Activated CD4-positive, alpha-beta T cell treated with anti-CD3 and anti-CD28 coated beads for 36 hours (primary cell): ENCODE measurements at regions not wholly inside any gene's neighbourhood (a gene's known extent, or its start where the extent isn't known, plus 50 kb on each side); places are given as distances from the start of the nearest gene placed in this dataset.
"Not testable (repeated sequence)": the region's sequence is repeated elsewhere in the genome, so short reads cannot be mapped to it uniquely, and the experiment has no call there.

Experiments
- ATAC-seq: fragments of 200-7000 bp; cut with Tn5 transposase; one replicate; pipeline ENCODE4 v1.10.0; 2021; ENCODE audit warnings: mild to moderate bottlenecking, moderate library complexity
- CTCF ChIA-PET: fragments of 350-600 bp; sonication (Branson Sonifier 250); formaldehyde crosslinking; loops from one replicate; lab custom pipeline; 2021; ENCODE audit warnings: antibody characterized with exemption; lab: Charles Lee
- POLR2A ChIA-PET: fragments of 350-600 bp; sonication (Branson Sonifier 250); formaldehyde crosslinking; loops from one replicate; lab custom pipeline; 2021; ENCODE audit warnings: antibody characterized with exemption, inconsistent platforms; lab: Charles Lee
- DNase-seq: peaks from one replicate; pipeline ENCODE4 v3.0.0-alpha.2; 2020
- H3K27ac Mint-ChIP-seq: one replicate; pipeline ENCODE4 v1.8.0; 2021; ENCODE audit warnings: mixed read lengths
- H3K27me3 Mint-ChIP-seq: one replicate; pipeline ENCODE4 v1.8.0; 2021; ENCODE audit warnings: mixed read lengths
- H3K36me3 Mint-ChIP-seq: one replicate; pipeline ENCODE4 v1.8.0; 2021; ENCODE audit warnings: low read depth, mixed read lengths
- H3K4me1 Mint-ChIP-seq: one replicate; pipeline ENCODE4 v1.8.0; 2021; ENCODE audit warnings: mixed read lengths
- H3K4me3 Mint-ChIP-seq: one replicate; pipeline ENCODE4 v1.8.0; 2021; ENCODE audit warnings: mild to moderate bottlenecking, moderate library complexity, mixed read lengths
- H3K9me3 Mint-ChIP-seq: one replicate; pipeline ENCODE4 v1.8.0; 2021; ENCODE audit warnings: low read depth, mixed read lengths
- intact Hi-C, 2 experiments: fragments of 100-400 bp; cut with DNase I in 1 of 2; cut with micrococcal nuclease in 1 of 2; formaldehyde crosslinking; loops; one replicate each; pipeline versions ENCODE4 v1.14.2 to v1.15.1; 2022 to 2024; cut with DNase I, micrococcal nuclease

DNA sequence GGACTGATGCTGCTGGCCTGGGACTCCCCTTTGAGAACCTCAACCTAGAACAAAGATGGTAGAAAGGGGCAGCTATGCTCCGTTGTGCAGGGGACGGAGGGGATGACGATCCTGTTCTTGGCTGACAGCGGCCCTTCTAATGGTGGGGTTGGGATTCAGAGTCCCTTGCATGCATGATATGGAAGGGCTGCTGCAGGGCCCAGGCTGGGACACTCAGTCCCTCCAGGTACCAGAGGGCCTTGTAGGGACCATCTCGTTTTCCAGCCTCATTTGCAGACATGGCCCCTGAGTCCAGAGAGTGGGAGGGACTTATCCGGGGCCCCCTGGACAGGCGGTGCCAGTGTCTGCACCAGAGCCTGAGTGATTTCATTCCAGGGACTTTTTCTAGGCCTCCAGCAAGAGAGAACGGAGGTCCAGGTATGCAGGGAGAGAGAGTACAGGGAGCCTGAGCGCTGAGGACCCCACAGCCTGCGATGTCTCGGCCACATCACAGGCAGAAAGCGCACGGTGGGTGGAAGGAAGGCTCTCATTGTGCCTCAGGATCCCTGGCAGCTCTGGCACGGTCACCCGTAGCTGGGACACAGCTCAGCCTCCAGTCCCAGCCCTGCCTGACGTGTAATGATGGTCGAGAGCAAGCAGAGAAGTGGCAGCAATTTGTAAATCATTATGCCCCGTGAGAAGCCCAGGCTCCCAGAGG is 860.8 kb downstream of the TBC1D22A start:
- POLR2A ChIA-PET = no interaction called here
- intact Hi-C loops = no loop called here
- Mint-ChIP-seq H3K36me3 (no peaks in the 10 kb centered on the region), H3K9me3 (no peaks in the 10 kb centered on the region), H3K4me3 (no peak overlapping the region), H3K27me3 (peaks cover 4% of the 10 kb centered on the region), H3K4me1 (no peaks in the 10 kb centered on the region), H3K27ac (no peak overlapping the region)
- CTCF ChIA-PET = no interaction called here
- no peak for DNase-seq
- ATAC-seq = no peak

- Mint-ChIP-seq H3K4me3 (no peak overlapping the region), H3K9me3 (no peaks in the 10 kb centered on the region), H3K36me3 (no peaks in the 10 kb centered on the region), H3K27ac (no peak overlapping the region), H3K4me1 (no peaks in the 10 kb centered on the region), H3K27me3 (peaks cover 4% of the 10 kb centered on the region)
- DNase-seq (no peak), ATAC-seq (no peak)
- CTCF ChIA-PET = no interaction called here
- intact Hi-C loops = no loop called here
- POLR2A ChIA-PET = no interaction called here
Observed at GRCh38 chr22:47622541-47622940, 860.1 kb downstream of the TBC1D22A start.

DNA sequence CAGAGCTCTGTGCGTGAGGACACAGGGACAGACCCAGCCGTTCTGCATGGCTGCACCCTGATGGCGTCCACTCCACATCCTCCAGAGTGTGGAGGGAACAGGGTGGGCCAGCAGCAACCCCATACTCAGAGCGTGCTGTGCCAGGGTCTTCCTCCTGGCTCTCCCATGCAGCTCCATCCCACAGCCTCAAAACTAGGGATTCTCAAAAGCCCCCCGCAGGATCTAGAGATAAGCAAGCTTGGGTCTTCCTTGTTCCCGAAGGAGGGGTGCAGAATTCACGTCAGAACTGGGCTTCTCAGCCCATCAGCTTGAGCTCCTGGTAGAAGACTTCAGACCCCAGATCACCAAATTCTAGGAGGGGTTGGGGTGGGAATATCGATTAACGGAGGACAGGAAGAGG is 858.8 kb downstream of the TBC1D22A start:
- no peaks in the 10 kb centered on the region for H3K36me3 Mint-ChIP-seq
- POLR2A ChIA-PET = no interaction called here
- ATAC-seq (no peak), DNase-seq (no peak)
- intact Hi-C loops = no loop called here
- peaks cover 6% of the 10 kb centered on the region for H3K27me3 Mint-ChIP-seq
- CTCF ChIA-PET = no interaction called here
- H3K4me3 Mint-ChIP-seq = no peak overlapping the region
- no peaks in the 10 kb centered on the region for H3K4me1 Mint-ChIP-seq
- no peaks in the 10 kb centered on the region for H3K9me3 Mint-ChIP-seq
- H3K27ac Mint-ChIP-seq = no peak overlapping the region

GRCh38 chr22:47620391-47620790 is 857.9 kb downstream of the TBC1D22A start:
- intact Hi-C loops = no loop called here
- Mint-ChIP-seq H3K4me3 (no peak overlapping the region), H3K9me3 (no peaks in the 10 kb centered on the region), H3K4me1 (no peaks in the 10 kb centered on the region), H3K27ac (no peak overlapping the region), H3K27me3 (peaks cover 6% of the 10 kb centered on the region), H3K36me3 (no peaks in the 10 kb centered on the region)
- ATAC-seq = no peak
- CTCF ChIA-PET = no interaction called here
- DNase-seq = no peak
- POLR2A ChIA-PET = no interaction called here

DNA sequence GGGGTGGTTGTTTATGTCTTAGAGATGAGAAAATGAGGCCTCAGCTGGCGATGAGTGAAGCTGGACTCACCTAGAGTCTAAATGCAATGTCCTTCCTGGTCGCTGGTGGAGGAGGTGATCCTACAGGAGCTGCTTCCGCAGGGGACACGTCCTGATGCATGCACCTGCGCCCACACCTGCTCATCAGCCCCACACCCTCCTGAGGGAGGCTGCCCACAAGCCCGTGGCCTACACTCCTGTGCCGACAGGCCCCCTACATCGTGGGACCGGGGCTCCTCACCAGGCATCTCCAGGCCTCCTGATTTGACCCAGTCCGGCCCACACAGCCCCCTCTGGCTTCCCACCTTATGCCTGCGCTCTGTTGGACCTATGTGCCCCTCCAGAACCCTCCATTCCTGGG is 857.2 kb downstream of the TBC1D22A start:
- Mint-ChIP-seq H3K27ac (no peak overlapping the region), H3K9me3 (no peaks in the 10 kb centered on the region), H3K4me3 (no peak overlapping the region), H3K36me3 (no peaks in the 10 kb centered on the region), H3K27me3 (peaks cover 6% of the 10 kb centered on the region), H3K4me1 (no peaks in the 10 kb centered on the region)
- ChIA-PET POLR2A (no interaction called here), CTCF (no interaction called here)
- intact Hi-C loops = no loop called here
- no peak for ATAC-seq
- DNase-seq = no peak

- CTCF ChIA-PET = no interaction called here
Observed at GRCh38 chr22:47618180-47619010, 855.9 kb downstream of the TBC1D22A start.

GRCh38 chr22:47617186-47617585 is 854.7 kb downstream of the TBC1D22A start:
- H3K27ac Mint-ChIP-seq = no peak overlapping the region
- POLR2A ChIA-PET = no interaction called here
- no peak overlapping the region for H3K4me3 Mint-ChIP-seq
- no peaks in the 10 kb centered on the region for H3K4me1 Mint-ChIP-seq
- no peak for DNase-seq
- H3K36me3 Mint-ChIP-seq = no peaks in the 10 kb centered on the region
- intact Hi-C loops = no loop called here
- H3K9me3 Mint-ChIP-seq = no peaks in the 10 kb centered on the region
- ATAC-seq = no peak
- CTCF ChIA-PET = no interaction called here
- peaks cover 2% of the 10 kb centered on the region for H3K27me3 Mint-ChIP-seq

More at GRCh38 chr22:47618180-47619010, 855.9 kb downstream of the TBC1D22A start:
- H3K27me3 Mint-ChIP-seq = peaks cover 6% of the 10 kb centered on the region
- no peaks in the 10 kb centered on the region for H3K4me1 Mint-ChIP-seq
- DNase-seq = no peak
- H3K9me3 Mint-ChIP-seq = no peaks in the 10 kb centered on the region
- intact Hi-C loops = no loop called here
- ATAC-seq = no peak
- POLR2A ChIA-PET = no interaction called here
- no peak overlapping the region for H3K4me3 Mint-ChIP-seq
- H3K27ac Mint-ChIP-seq = no peak overlapping the region
- H3K36me3 Mint-ChIP-seq = no peaks in the 10 kb centered on the region

DNA sequence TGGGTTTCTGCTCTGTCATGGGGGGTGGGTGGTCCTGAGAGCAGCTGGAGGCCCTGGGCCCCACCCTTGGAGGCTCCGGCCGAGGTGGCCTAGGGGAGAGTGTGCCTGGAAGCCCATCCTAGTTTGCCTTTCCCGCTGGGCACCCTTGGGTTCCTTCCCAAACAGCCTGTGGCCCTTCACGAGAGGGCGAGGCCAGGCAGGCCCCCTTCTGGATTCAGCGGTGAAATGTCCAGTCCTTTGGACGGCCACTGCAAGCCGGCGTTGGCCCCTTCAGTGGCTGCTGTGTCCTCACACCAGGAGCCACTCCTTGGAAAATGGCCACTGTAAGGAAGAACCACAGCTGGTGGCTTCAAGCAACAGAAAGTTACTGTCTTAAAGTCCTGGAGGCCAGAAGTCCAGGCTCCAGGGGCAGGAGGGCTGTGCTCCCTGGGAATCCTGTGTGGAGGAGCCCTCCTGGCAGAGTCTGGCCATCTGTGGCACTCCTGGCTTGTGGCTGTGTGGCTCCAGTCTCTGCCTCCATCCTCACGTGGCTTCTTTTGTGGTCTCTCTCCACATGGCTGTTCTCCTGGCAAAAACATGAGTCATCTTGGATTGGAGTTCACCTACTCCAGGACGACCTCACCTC is 854.1 kb downstream of the TBC1D22A start:
- ATAC-seq (no peak), DNase-seq (no peak)
- intact Hi-C loops = no loop called here
- Mint-ChIP-seq H3K27ac (no peak overlapping the region), H3K4me1 (no peaks in the 10 kb centered on the region), H3K4me3 (no peak overlapping the region), H3K36me3 (no peaks in the 10 kb centered on the region), H3K9me3 (no peaks in the 10 kb centered on the region), H3K27me3 (peaks cover 2% of the 10 kb centered on the region)
- POLR2A ChIA-PET = no interaction called here
- CTCF ChIA-PET = no interaction called here

DNA sequence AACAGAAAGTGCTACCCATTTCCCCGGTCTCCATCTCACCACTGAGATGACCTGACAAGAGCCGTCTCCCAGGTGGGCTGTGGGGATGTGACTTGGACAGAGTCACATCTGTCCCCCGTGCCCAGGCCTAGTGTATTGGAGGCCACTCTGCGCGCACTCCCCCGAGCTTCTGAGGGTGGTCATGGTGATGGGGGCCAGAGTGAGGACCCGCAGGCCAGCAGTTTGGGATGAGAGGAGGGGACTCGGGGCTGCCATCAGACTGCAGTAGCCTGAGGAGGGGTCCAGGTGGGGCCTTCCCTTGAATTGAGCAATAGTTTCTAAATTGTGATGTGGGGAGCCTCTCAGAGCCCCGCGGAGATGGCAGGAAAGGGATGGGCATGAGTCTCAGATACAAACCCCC is 852.6 kb downstream of the TBC1D22A start:
- H3K4me1 Mint-ChIP-seq = no peaks in the 10 kb centered on the region
- H3K27me3 Mint-ChIP-seq = peaks cover 2% of the 10 kb centered on the region
- no peak overlapping the region for H3K4me3 Mint-ChIP-seq
- H3K27ac Mint-ChIP-seq = no peak overlapping the region
- ChIA-PET POLR2A (no interaction called here), CTCF (no interaction called here)
- H3K36me3 Mint-ChIP-seq = no peaks in the 10 kb centered on the region
- no peaks in the 10 kb centered on the region for H3K9me3 Mint-ChIP-seq
- DNase-seq (no peak), ATAC-seq (no peak)
- intact Hi-C loops = no loop called here

DNA sequence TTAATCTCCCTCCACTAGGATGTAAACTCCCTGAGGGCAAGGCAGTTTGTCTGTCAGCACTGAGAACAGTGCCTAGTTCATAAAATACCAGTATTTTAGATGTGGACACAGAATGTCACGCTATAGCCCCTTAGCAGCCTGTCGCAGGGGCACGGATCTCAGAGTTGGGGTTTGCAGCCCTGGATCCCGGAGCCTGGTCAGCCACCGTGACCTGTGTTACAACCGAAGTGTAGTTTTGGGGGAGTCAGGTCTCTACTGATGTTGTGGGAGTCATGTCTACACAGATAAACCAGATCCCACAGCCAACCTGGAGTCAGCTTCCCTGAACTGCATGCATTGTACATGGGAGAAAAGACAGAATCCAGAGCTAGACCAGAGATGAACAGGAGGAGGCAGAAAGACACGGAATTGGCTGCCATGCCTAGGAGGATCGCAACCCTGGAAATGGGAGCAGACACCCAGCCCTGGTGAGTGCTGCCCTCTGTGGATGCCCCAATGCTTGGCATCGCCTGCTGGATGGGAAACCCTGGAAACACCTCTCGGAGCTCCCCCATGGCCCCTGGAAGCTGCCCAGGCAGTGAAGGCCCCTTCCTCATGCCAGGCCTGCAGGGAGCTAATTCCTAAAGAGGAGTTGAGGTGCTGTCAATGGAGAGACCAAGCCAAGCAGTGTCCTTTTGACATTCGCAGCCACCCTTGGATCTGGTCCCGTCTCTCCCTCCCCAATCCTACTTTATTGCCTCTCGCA is 851.3 kb downstream of the TBC1D22A start:
- DNase-seq = no peak
- ATAC-seq = no peak
- Mint-ChIP-seq H3K9me3 (no peaks in the 10 kb centered on the region), H3K27ac (no peak overlapping the region), H3K4me1 (no peaks in the 10 kb centered on the region), H3K4me3 (no peak overlapping the region), H3K36me3 (no peaks in the 10 kb centered on the region), H3K27me3 (peaks cover 2% of the 10 kb centered on the region)
- intact Hi-C loops = no loop called here
- CTCF ChIA-PET = no interaction called here
- POLR2A ChIA-PET = no interaction called here

DNA sequence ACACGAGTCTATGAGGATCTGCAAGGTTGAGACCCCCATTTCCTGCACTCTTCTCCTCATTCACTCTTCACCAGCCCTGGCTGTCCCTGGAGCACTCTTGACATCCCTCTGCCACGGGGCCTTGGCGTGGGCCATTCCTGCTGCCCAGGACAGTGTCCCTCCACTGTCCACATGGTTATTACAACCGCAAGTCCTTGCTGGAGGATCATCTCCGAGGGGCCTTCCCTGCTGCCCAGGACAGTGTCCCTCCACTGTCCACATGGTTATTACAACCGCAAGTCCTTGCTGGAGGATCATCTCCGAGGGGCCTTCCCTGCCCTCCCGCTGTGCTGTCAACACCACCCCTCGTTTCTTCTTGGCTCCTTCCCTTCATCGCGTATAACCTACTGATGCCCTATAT is 850.7 kb downstream of the TBC1D22A start:
- CTCF ChIA-PET, POLR2A ChIA-PET, H3K36me3 Mint-ChIP-seq, ATAC-seq, DNase-seq, H3K4me1 Mint-ChIP-seq, H3K9me3 Mint-ChIP-seq, H3K27ac Mint-ChIP-seq, H3K4me3 Mint-ChIP-seq, intact Hi-C loops, H3K27me3 Mint-ChIP-seq: not testable (repeated sequence)
